GM12892 (cell line): ENCODE measurements at regions not wholly inside any gene's neighbourhood (a gene's known extent, or its start where the extent isn't known, plus 50 kb on each side); places are given as distances from the start of the nearest gene placed in this dataset.

Experiments
- POLR2A ChIP-seq: IDR thresholded peaks from 2 replicates; pipeline ENCODE4 v1.6.1; 2011; ENCODE audit warnings: low read depth, low read length, control low read depth
- POLR2AphosphoS5 ChIP-seq: IDR thresholded peaks from 2 replicates; pipeline ENCODE4 v1.6.1; 2011; ENCODE audit warnings: low read depth, low read length, control low read depth
- TAF1 ChIP-seq: IDR thresholded peaks from 2 replicates; pipeline ENCODE4 v1.6.1; 2011; ENCODE audit warnings: low read depth, mild to moderate bottlenecking, control low read depth, low read length, borderline replicate concordance

DNA sequence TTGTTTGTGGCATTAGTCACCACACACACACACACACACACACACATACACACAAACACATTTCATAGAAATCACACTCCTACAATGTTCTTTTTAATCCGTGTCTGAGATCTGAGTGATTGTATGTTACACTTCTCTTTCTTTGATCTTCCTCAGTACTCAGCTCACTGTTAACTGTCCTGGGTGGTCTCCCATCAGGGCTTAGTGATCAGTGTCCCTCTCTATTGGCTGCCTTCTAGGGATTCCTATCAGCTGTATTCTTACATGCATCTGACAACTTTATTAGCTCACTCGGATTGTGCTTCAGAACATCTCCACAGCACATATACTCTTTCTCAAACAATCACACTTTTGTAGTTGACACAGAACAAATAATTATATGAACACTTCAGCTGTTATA lies 170.2 kb upstream of the POU5F2 start:
- TF ChIP-seq POLR2AphosphoS5 (no peak), POLR2A (no peak), TAF1 (no peak)
